NCI-H446 (cell line): ENCODE measurements at regions not wholly inside any gene's neighbourhood (a gene's known extent, or its start where the extent isn't known, plus 50 kb on each side); places are given as distances from the start of the nearest gene placed in this dataset.
"Not testable (repeated sequence)": the region's sequence is repeated elsewhere in the genome, so short reads cannot be mapped to it uniquely, and the experiment has no call there.

Experiments used
- DNase-seq, 2 experiments: peaks; one replicate each; lab custom pipeline; 2025; lab: John Stamatoyannopoulos, UW

- DNase-seq: no peak
Measured at GRCh38 chr14:46147452-46147851, 504.1 kb downstream of the RPL10L start.

GRCh38 chr14:46147024-46147423 lies 504.6 kb downstream of the RPL10L start:
- DNase-seq: no peak

GRCh38 chr14:46140445-46140844 lies 511.1 kb downstream of the RPL10L start:
- DNase-seq: no peak

GRCh38 chr14:46139649-46140048 lies 511.9 kb downstream of the RPL10L start:
- DNase-seq: no peak

GRCh38 chr14:46137786-46138185 lies 513.8 kb downstream of the RPL10L start:
- no peak for DNase-seq

- DNase-seq: no peak
Measured at GRCh38 chr14:46136456-46136855, 515.1 kb downstream of the RPL10L start.

GRCh38 chr14:46108228-46108627 lies 543.4 kb downstream of the RPL10L start:
- DNase-seq: no peak

- DNase-seq: not testable (repeated sequence)
Measured at GRCh38 chr14:46100901-46101300, 550.7 kb downstream of the RPL10L start.

- peak in 1 of 2 experiments; percentile 43 for DNase-seq
Measured at GRCh38 chr14:46091819-46092218, 559.8 kb downstream of the RPL10L start.

GRCh38 chr14:46087604-46088003 lies 564.0 kb downstream of the RPL10L start:
- DNase-seq: no peak

GRCh38 chr14:46074061-46074460 lies 577.5 kb downstream of the RPL10L start:
- no peak for DNase-seq

GRCh38 chr14:46063872-46064271 lies 587.7 kb downstream of the RPL10L start:
- DNase-seq: peak; percentile 33 to 85

GRCh38 chr14:46058964-46059563 lies 592.5 kb downstream of the RPL10L start:
- no peak for DNase-seq

- no peak for DNase-seq
Measured at GRCh38 chr14:46057799-46058198, 593.8 kb downstream of the RPL10L start.

GRCh38 chr14:46054526-46054925 lies 597.1 kb downstream of the RPL10L start:
- DNase-seq: peak in 1 of 2 experiments; percentile 67

GRCh38 chr14:46053221-46053620 lies 598.4 kb downstream of the RPL10L start:
- DNase-seq: no peak

- peak in 1 of 2 experiments; percentile 15 for DNase-seq
Measured at GRCh38 chr14:46051796-46052195, 599.8 kb downstream of the RPL10L start.

- DNase-seq: peak; percentile 42 to 73
Measured at GRCh38 chr14:46048127-46048526, 603.5 kb downstream of the RPL10L start.

GRCh38 chr14:46036099-46036498 lies 615.5 kb downstream of the RPL10L start:
- DNase-seq: no peak

- DNase-seq: no peak
Measured at GRCh38 chr14:46034305-46034704, 617.3 kb downstream of the RPL10L start.

GRCh38 chr14:46018846-46019420 lies 632.6 kb downstream of the RPL10L start:
- no peak for DNase-seq

GRCh38 chr14:46008348-46008747 lies 643.2 kb downstream of the RPL10L start:
- DNase-seq: no peak

- DNase-seq: no peak
Measured at GRCh38 chr14:45998554-45998953, 653.0 kb downstream of the RPL10L start.

- no peak for DNase-seq
Measured at GRCh38 chr14:45990252-45990651, 661.3 kb downstream of the RPL10L start.
